Activated CD4-positive, alpha-beta memory T cell treated with anti-CD3 and anti-CD28 coated beads, Interleukin-2, amount 10 ng/mL, durations not matched to agents 7 days and 5 days (primary cell): ENCODE measurements at regions not wholly inside any gene's neighbourhood (a gene's known extent, or its start where the extent isn't known, plus 50 kb on each side); places are given as distances from the start of the nearest gene placed in this dataset.

Experiments used
- CTCF ChIA-PET: fragments of 350-600 bp; sonication (Branson Sonifier 250); formaldehyde crosslinking; loops from one replicate; lab custom pipeline; 2021; ENCODE audit warnings: antibody characterized with exemption, inconsistent platforms; lab: Charles Lee
- POLR2A ChIA-PET: fragments of 350-600 bp; sonication (Branson Sonifier 250); formaldehyde crosslinking; loops from one replicate; lab custom pipeline; 2021; ENCODE audit warnings: antibody characterized with exemption; lab: Charles Lee
- DNase-seq: peaks from one replicate; pipeline ENCODE4 v3.0.0-alpha.2; 2020
- H3K27ac Mint-ChIP-seq: one replicate; pipeline ENCODE4 v1.8.0; 2021; ENCODE audit warnings: mild to moderate bottlenecking, mixed read lengths
- H3K27me3 Mint-ChIP-seq: one replicate; pipeline ENCODE4 v1.8.0; 2021; ENCODE audit warnings: mixed read lengths
- H3K36me3 Mint-ChIP-seq: one replicate; pipeline ENCODE4 v1.8.0; 2021; ENCODE audit warnings: low read depth, mixed read lengths
- H3K4me1 Mint-ChIP-seq: one replicate; pipeline ENCODE4 v1.8.0; 2021; ENCODE audit warnings: mixed read lengths
- H3K4me3 Mint-ChIP-seq: one replicate; pipeline ENCODE4 v1.8.0; 2021; ENCODE audit warnings: mild to moderate bottlenecking, mixed read lengths
- H3K9me3 Mint-ChIP-seq: one replicate; pipeline ENCODE4 v1.8.0; 2021; ENCODE audit warnings: mixed read lengths

GRCh38 chr10:118977835-118978234 lies 51.7 kb upstream of the NANOS1 start:
- H3K9me3 Mint-ChIP-seq: no peaks in the 10 kb centered on the region
- H3K4me3 Mint-ChIP-seq: no peak overlapping the region
- DNase-seq: no peak
- H3K27me3 Mint-ChIP-seq: peaks cover 18% of the 10 kb centered on the region
- no peaks in the 10 kb centered on the region for H3K4me1 Mint-ChIP-seq
- no peaks in the 10 kb centered on the region for H3K36me3 Mint-ChIP-seq
- POLR2A ChIA-PET: no interaction called here
- no peak overlapping the region for H3K27ac Mint-ChIP-seq
- CTCF ChIA-PET: no interaction called here

GRCh38 chr10:118978316-118978997 lies 51.1 kb upstream of the NANOS1 start:
- no peaks in the 10 kb centered on the region for H3K4me1 Mint-ChIP-seq
- no peak overlapping the region for H3K27ac Mint-ChIP-seq
- no peak for DNase-seq
- no peaks in the 10 kb centered on the region for H3K36me3 Mint-ChIP-seq
- peaks cover 12% of the 10 kb centered on the region for H3K27me3 Mint-ChIP-seq
- H3K4me3 Mint-ChIP-seq: no peak overlapping the region
- CTCF ChIA-PET: no interaction called here
- H3K9me3 Mint-ChIP-seq: no peaks in the 10 kb centered on the region
- POLR2A ChIA-PET: no interaction called here

GRCh38 chr10:118978998-118979350 lies 50.5 kb upstream of the NANOS1 start:
- H3K9me3 Mint-ChIP-seq: no peaks in the 10 kb centered on the region
- no peaks in the 10 kb centered on the region for H3K4me1 Mint-ChIP-seq
- ChIA-PET POLR2A (no interaction called here), CTCF (no interaction called here)
- H3K27ac Mint-ChIP-seq: no peak overlapping the region
- no peak overlapping the region for H3K4me3 Mint-ChIP-seq
- DNase-seq: no peak
- H3K27me3 Mint-ChIP-seq: peaks cover 10% of the 10 kb centered on the region
- no peaks in the 10 kb centered on the region for H3K36me3 Mint-ChIP-seq

- Mint-ChIP-seq H3K9me3 (no peaks in the 10 kb centered on the region), H3K27me3 (peaks cover 7% of the 10 kb centered on the region), H3K4me3 (no peak overlapping the region), H3K4me1 (no peaks in the 10 kb centered on the region), H3K36me3 (peaks cover 3% of the 10 kb centered on the region), H3K27ac (no peak overlapping the region)
- ChIA-PET CTCF (no interaction called here), POLR2A (no interaction called here)
- DNase-seq: no peak
Observed at GRCh38 chr10:118979661-118980060, 49.9 kb upstream of the NANOS1 start.
